Stimulated activated CD4-positive, alpha-beta T cell treated with anti-CD3 and anti-CD28 coated beads, Interleukin-1b, Interleukin-23, amount 100 ng/mL, for 24 hours (primary cell): ENCODE measurements at regions not wholly inside any gene's neighbourhood (a gene's known extent, or its start where the extent isn't known, plus 50 kb on each side); places are given as distances from the start of the nearest gene placed in this dataset.

Experiments used
- DNase-seq, 4 experiments: peaks; one replicate each; pipeline ENCODE4 v3.0.0-alpha.2; 2020; ENCODE audit warnings: low read depth in 4 of 4, low spot score in 1 of 4

DNA sequence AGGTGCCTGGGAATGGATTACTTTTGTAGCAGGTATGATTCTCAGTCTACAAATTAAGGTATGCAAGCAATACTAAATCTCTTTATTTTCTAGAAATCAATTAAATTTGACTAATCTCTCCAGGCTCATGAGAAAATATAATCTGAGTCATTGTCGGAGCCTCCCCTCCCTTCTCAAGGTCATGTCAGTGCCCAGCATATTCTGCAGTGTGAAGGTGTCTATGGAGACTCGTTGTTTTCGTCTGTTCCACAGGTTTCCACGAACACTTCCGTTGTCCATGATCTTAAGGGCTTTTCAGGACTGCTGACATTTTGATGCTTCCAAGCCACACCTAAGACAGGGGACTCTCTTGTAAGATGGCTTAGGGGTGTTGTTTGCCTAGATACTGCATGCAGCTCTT, 56.6 kb upstream of the SCOC start:
- no peak for DNase-seq

GRCh38 chr4:140315970-140316369, 57.5 kb upstream of the SCOC start:
- no peak for DNase-seq

DNA sequence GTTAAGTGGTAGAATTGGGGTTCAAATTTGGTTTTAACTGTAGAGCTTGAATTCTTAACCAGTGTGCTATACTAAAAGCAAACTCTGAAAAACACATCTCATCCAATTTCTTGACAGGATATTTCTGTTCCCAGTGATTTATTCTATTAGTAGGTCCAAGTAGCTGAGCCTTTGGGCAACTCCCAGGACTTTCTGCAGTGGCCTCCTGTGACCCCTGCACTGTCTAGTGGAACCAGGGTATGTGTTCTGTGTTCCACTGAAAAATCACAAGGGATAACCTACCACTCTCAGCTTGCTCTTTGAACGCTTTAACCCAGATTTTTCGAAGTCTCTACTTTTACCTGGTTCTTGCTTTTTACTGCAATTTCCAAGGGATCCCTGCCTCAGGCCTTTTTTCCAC, 58.0 kb upstream of the SCOC start:
- DNase-seq = no peak

DNA sequence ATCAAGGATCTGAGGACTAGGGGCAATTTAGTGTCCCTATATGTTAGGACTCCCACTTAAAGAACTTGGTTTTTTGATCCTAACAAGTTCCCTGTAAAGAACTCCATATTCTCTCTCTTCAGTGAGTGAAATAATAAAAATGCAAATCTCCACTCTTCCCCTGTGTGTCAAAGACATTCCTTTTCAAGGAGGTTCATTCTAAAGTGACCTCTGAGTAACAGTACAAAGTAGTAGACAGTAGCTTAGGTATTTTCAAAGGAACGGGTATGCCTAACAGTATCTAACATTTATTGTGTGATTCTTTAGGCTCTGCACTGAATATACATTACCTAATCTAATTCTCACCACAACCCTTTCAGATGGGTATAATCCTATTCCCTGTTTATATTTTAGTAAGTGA, 58.4 kb upstream of the SCOC start:
- DNase-seq = no peak

- no peak for DNase-seq
These were observed 61.3 kb upstream of the SCOC start for GRCh38 chr4:140312100-140312499.

DNA sequence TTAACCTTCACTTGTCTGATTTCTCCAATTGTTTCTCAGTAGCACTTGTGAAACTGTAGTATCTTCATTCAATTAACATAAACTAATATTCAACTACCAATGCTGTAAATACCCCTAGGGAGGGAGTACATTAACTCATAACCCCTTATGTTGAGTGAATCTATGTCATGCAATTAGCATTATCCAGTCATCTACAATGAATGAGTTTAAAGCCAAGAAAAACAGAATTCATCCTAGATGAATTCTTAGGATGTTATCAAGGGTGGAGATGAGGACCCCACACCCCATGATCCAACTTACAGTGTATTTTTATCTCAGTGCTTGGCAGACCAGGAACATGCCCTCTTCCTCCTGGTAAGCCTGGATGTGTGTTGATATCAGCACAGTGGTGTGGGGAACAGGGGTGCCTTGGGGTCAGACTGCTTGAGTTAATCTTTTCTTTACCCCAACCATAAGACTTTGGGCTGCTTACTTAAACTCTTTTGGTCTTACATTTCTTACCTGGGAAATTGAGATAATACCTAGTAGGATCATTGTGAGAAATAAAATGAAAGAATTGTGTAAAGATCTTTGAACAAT, 62.1 kb upstream of the SCOC start:
- no peak for DNase-seq

DNA sequence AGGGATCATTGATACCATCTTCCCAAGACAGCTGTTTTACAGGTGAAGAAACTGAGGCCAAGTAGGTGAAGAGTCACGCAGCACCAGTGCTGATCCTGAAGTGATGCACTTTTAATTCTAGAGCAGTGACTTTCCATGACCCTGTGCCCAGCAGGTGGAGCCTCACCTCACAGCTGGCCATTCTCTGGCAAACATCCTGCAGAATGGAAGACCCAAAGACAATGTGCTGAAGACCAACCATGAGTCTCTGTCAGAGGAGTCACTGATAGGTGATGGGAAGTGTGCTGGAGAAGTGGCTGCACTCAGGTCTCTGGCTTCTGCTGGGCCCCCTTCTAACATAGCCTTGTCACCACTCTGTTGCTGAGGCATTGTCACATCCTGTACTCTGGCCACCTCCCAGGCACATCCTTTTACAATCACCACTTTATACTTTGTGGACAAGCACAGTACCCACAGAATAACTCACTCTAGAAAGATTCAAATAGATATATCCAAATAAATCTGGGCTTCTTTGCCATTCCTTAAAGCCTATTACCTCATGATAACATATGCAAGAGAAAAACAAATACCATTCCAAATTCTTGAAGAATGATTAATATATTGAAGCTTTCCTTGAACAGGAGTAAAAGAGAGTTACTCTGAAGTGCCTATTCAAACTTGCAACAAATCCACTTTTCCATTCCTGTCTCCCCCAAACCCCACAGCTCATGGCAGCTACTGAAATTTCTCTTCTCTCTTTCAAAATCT, 64.1 kb upstream of the SCOC start:
- no peak for DNase-seq

- DNase-seq = no peak
These were observed 64.9 kb upstream of the SCOC start for GRCh38 chr4:140308366-140309123.

DNA sequence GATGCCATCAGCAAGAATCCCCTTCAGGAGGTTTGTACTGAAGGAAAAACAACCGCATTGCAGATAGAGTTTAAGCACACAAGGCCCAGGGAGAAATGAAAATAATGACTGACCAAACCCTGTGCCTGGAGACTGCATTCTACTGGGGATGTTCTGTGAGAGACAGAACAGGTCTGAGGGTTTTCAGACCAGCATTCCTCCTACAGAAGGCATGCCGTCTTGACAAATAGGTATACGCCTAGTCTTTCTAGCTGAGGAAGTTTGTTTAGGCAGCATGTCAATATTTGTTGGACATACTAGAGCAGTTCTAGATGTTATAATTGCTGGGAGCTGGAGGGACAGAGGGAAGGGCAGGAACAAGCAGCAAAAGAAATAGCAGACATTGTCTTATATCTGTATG, 68.4 kb upstream of the SCOC start:
- DNase-seq = no peak

GRCh38 chr4:140304346-140304745, 69.1 kb upstream of the SCOC start:
- no peak for DNase-seq

GRCh38 chr4:140302151-140302859, 71.1 kb upstream of the SCOC start:
- DNase-seq = no peak

DNA sequence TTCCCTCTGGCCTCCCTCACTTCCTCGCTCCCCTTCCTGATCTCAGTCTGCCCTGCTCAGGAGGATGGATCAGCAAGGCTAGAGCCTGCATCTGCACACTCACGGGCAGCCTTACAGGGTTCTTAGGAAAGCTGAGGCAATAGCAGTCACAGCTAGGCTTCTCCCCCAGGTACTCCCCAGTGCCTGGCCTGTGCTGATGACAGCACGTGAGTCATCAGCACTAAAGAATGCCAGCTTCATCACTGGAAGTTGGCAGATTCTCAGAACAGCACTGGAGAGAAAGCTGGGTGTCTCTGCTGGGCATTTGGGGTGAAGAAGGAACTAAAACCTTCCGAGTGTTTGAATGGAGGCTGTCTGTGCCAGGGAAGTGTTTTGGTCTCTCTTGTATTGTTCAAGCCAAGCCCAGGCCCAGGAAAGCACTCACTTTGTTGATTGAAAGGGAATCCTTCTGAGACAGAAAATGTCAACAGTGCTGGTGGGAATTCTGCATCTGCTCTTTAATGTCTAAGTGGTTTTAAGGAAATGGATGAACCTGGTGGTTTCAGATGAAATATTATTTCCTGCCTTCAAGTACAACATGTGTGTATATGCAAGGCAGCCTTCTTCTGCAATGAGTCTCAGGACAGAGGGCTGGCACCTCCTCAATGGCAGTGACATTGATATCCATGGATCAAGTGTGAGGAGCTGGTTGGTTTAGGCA, 73.0 kb upstream of the SCOC start:
- no peak for DNase-seq

DNA sequence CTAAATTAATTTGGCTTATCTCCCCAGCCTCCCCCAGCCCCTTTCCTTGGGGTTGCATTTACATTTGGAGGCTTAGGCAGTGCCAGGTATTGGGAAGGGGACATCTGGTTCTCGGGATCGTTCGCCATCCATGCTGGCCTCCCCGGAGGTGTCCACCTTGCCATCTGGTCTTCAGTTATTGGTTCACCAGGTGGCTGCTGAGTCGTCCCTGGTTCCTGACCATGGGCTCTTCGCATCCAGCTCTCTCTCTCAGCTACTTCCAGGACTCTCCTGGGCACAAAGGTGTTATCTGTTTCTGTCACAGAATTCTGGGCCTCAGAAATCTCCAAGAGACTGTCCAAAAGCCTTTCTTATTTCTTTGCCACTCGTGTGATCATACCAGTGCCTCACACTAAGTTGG, 75.4 kb upstream of the SCOC start:
- no peak for DNase-seq

GRCh38 chr4:140297221-140297570, 76.2 kb upstream of the SCOC start:
- DNase-seq = no peak

GRCh38 chr4:140296335-140297220, 76.9 kb upstream of the SCOC start:
- DNase-seq = no peak

- no peak for DNase-seq
These were observed 79.5 kb upstream of the SCOC start for GRCh38 chr4:140293979-140294378.

- DNase-seq = no peak
These were observed 82.2 kb upstream of the SCOC start for GRCh38 chr4:140291259-140291658.

DNA sequence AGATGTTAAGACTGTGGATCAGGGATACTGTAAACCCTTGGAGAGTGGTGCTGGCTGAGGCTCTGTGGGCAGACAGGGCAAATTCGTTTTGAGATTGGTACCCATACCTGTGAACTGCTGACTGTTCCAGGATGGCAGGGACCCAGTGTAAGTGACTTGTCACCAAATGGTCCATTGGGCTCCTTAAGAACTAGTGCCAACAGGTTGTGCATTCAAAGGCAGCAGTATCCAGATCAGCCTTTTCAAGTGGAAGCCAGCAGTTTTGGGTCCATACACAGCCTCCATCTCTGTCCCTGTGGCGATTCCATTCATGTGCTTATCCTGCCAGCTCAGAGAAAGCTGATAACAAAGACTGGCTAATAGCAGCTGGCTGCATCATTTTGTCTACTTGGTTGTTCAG, 84.0 kb upstream of the SCOC start:
- no peak for DNase-seq

GRCh38 chr4:140286456-140286855, 87.0 kb upstream of the SCOC start:
- DNase-seq = no peak

DNA sequence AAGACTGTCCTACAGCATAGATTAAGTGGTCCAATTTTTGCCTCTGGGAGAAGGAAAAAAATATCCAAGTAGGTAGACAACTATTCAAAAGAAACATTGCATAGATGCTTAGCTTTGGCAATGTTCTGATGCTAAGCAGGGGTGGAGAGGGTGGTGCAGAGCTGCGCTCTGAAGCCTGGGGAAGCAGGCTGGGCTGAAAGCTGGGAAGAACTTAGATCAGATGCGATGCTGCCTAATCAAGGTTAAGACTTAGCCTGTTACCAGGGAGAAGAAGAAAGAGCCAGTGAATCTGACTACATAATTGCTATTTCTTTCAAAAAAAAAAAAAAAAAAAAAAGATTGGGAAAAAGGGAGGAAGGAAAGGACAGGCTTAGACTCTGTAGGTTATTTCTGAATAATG, 89.0 kb upstream of the SCOC start:
- no peak for DNase-seq
